MG63 (cell line): ENCODE measurements at regions not wholly inside any gene's neighbourhood (a gene's known extent, or its start where the extent isn't known, plus 50 kb on each side); places are given as distances from the start of the nearest gene placed in this dataset.

ENCODE experiments used
- DNase-seq: peaks from one replicate; pipeline ENCODE4 v3.0.0-alpha.2; 2020
- H3K27me3 ChIP-seq: fragments of 250-450 bp; sonication (Bioruptor Pico); 2 replicates; pipeline ENCODE4 v1.5.1; 2020; ENCODE audit warnings: mild to moderate bottlenecking, moderate library complexity
- H3K36me3 ChIP-seq: fragments of 250-450 bp; sonication (Bioruptor Pico); 2 replicates; pipeline ENCODE4 v1.5.1; 2020; ENCODE audit warnings: mild to moderate bottlenecking, moderate library complexity
- H3K4me3 ChIP-seq: fragments of 250-450 bp; sonication (Bioruptor Pico); 2 replicates; pipeline ENCODE4 v1.5.1; 2020; ENCODE audit warnings: mild to moderate bottlenecking, moderate library complexity
- H3K9me3 ChIP-seq: fragments of 250-450 bp; sonication (Bioruptor Pico); 2 replicates; pipeline ENCODE4 v1.5.1; 2020; ENCODE audit warnings: mild to moderate bottlenecking, moderate library complexity

- Histone ChIP-seq H3K27me3 (no peaks in the 10 kb centered on the region), H3K4me3 (no peak overlapping the region), H3K9me3 (no peaks in the 10 kb centered on the region), H3K36me3 (no peaks in the 10 kb centered on the region)
- DNase-seq, result no peak
Measured at GRCh38 chr11:70611821-70612220, 213.5 kb downstream of the CTTN start.

- no peaks in the 10 kb centered on the region for H3K9me3 ChIP-seq
- DNase-seq, result no peak
- H3K36me3 ChIP-seq, result no peaks in the 10 kb centered on the region
- no peak overlapping the region for H3K4me3 ChIP-seq
- H3K27me3 ChIP-seq, result no peaks in the 10 kb centered on the region
Measured at GRCh38 chr11:70612459-70613141, 214.3 kb downstream of the CTTN start.

GRCh38 chr11:70614034-70614681 lies 215.8 kb downstream of the CTTN start:
- no peak overlapping the region for H3K4me3 ChIP-seq
- DNase-seq, result no peak
- H3K36me3 ChIP-seq, result no peaks in the 10 kb centered on the region
- no peaks in the 10 kb centered on the region for H3K27me3 ChIP-seq
- H3K9me3 ChIP-seq, result no peaks in the 10 kb centered on the region

- DNase-seq, result no peak
- Histone ChIP-seq H3K27me3 (no peaks in the 10 kb centered on the region), H3K4me3 (no peak overlapping the region), H3K36me3 (no peaks in the 10 kb centered on the region), H3K9me3 (no peaks in the 10 kb centered on the region)
Measured at GRCh38 chr11:70615036-70615875, 216.9 kb downstream of the CTTN start.

- no peak for DNase-seq
- Histone ChIP-seq H3K36me3 (no peaks in the 10 kb centered on the region), H3K4me3 (no peak overlapping the region), H3K27me3 (no peaks in the 10 kb centered on the region), H3K9me3 (no peaks in the 10 kb centered on the region)
Measured at GRCh38 chr11:70616317-70616716, 218.0 kb downstream of the CTTN start.

- no peaks in the 10 kb centered on the region for H3K9me3 ChIP-seq
- DNase-seq, result no peak
- H3K36me3 ChIP-seq, result no peaks in the 10 kb centered on the region
- H3K27me3 ChIP-seq, result no peaks in the 10 kb centered on the region
- H3K4me3 ChIP-seq, result no peak overlapping the region
Measured at GRCh38 chr11:70616938-70617654, 218.8 kb downstream of the CTTN start.

- H3K4me3 ChIP-seq, result no peak overlapping the region
Measured at GRCh38 chr11:70618431-70619101, 220.2 kb downstream of the CTTN start.

GRCh38 chr11:70619591-70619990 lies 221.3 kb downstream of the CTTN start:
- Histone ChIP-seq H3K27me3 (no peaks in the 10 kb centered on the region), H3K4me3 (no peak overlapping the region), H3K9me3 (no peaks in the 10 kb centered on the region), H3K36me3 (no peaks in the 10 kb centered on the region)
- DNase-seq, result no peak

More at GRCh38 chr11:70618431-70619101, 220.2 kb downstream of the CTTN start:
- H3K9me3 ChIP-seq, result no peaks in the 10 kb centered on the region
- H3K36me3 ChIP-seq, result no peaks in the 10 kb centered on the region
- H3K27me3 ChIP-seq, result no peaks in the 10 kb centered on the region
- no peak for DNase-seq

- Histone ChIP-seq H3K4me3 (no peak overlapping the region), H3K9me3 (no peaks in the 10 kb centered on the region), H3K36me3 (no peaks in the 10 kb centered on the region), H3K27me3 (no peaks in the 10 kb centered on the region)
- no peak for DNase-seq
Measured at GRCh38 chr11:70620510-70621184, 222.3 kb downstream of the CTTN start.

- no peaks in the 10 kb centered on the region for H3K36me3 ChIP-seq
- no peaks in the 10 kb centered on the region for H3K27me3 ChIP-seq
- DNase-seq, result no peak
- no peaks in the 10 kb centered on the region for H3K9me3 ChIP-seq
- H3K4me3 ChIP-seq, result no peak overlapping the region
Measured at GRCh38 chr11:70621241-70621640, 222.9 kb downstream of the CTTN start.

- Histone ChIP-seq H3K9me3 (no peaks in the 10 kb centered on the region), H3K36me3 (no peaks in the 10 kb centered on the region), H3K4me3 (no peak overlapping the region), H3K27me3 (no peaks in the 10 kb centered on the region)
- no peak for DNase-seq
Measured at GRCh38 chr11:70622091-70622490, 223.8 kb downstream of the CTTN start.

- DNase-seq, result no peak
- Histone ChIP-seq H3K27me3 (no peaks in the 10 kb centered on the region), H3K36me3 (no peaks in the 10 kb centered on the region), H3K4me3 (no peak overlapping the region), H3K9me3 (no peaks in the 10 kb centered on the region)
Measured at GRCh38 chr11:70623906-70624597, 225.7 kb downstream of the CTTN start.

- H3K9me3 ChIP-seq, result no peaks in the 10 kb centered on the region
- H3K4me3 ChIP-seq, result no peak overlapping the region
- H3K27me3 ChIP-seq, result no peaks in the 10 kb centered on the region
- no peaks in the 10 kb centered on the region for H3K36me3 ChIP-seq
- no peak for DNase-seq
Measured at GRCh38 chr11:70624598-70624993, 226.3 kb downstream of the CTTN start.

- no peaks in the 10 kb centered on the region for H3K27me3 ChIP-seq
- H3K36me3 ChIP-seq, result no peaks in the 10 kb centered on the region
- no peak for DNase-seq
- no peak overlapping the region for H3K4me3 ChIP-seq
- no peaks in the 10 kb centered on the region for H3K9me3 ChIP-seq
Measured at GRCh38 chr11:70625051-70625450, 226.7 kb downstream of the CTTN start.
